ENCODE measurements at regions not wholly inside any gene's neighbourhood (a gene's known extent, or its start where the extent isn't known, plus 50 kb on each side); places are given as distances from the start of the nearest gene placed in this dataset.

GRCh38 chr16:75837681-75838080 lies 111.4 kb upstream of the CPHXL start:
- TF ChIP-seq EZH2 (IDR thresholded peaks at IDR 0.05; ENCODE audit: insufficient read depth, low read length), result no peak
- TF ChIP-seq, protein P1, sequence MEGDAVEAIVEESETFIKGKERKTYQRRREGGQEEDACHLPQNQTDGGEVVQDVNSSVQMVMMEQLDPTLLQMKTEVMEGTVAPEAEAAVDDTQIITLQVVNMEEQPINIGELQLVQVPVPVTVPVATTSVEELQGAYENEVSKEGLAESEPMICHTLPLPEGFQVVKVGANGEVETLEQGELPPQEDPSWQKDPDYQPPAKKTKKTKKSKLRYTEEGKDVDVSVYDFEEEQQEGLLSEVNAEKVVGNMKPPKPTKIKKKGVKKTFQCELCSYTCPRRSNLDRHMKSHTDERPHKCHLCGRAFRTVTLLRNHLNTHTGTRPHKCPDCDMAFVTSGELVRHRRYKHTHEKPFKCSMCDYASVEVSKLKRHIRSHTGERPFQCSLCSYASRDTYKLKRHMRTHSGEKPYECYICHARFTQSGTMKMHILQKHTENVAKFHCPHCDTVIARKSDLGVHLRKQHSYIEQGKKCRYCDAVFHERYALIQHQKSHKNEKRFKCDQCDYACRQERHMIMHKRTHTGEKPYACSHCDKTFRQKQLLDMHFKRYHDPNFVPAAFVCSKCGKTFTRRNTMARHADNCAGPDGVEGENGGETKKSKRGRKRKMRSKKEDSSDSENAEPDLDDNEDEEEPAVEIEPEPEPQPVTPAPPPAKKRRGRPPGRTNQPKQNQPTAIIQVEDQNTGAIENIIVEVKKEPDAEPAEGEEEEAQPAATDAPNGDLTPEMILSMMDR (IDR thresholded peaks at IDR 0.05; ENCODE audit: insufficient read depth, low read depth, low read length), result no peak

All from astrocyte (in vitro differentiated cells and primary cell).